ENCODE measurements at regions not wholly inside any gene's neighbourhood (a gene's known extent, or its start where the extent isn't known, plus 50 kb on each side); places are given as distances from the start of the nearest gene placed in this dataset.

DNA sequence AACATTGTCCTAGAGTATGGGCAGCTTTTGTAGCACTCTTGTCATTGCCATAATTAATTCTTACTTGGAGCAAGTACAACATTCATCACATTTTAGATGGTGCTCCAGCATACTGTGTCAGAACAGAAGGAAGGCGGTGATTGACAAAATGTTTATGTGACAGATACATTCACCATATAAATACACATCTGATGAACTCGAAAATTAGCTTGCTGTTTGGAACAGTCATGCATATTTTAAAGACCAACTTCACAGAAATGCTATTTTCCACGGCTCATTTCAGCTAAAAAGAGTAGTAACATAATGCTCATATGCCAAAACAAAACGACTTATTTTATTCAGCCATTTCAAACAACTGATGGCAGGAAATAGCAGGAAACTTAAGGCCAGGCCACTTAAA lies 302.7 kb downstream of the MRPL39 start:
- no peak overlapping the region for H3K18ac ChIP-seq (ENCODE audit: low read depth, low read length)
- no peak overlapping the region for H3K4me3 ChIP-seq (ENCODE audit: insufficient read depth, low read depth, low read length)
- H2AFZ ChIP-seq (replicated peaks; ENCODE audit: low read length, poor library complexity), result no peak overlapping the region
- H2BK20ac ChIP-seq (ENCODE audit: low read depth, low read length), result no peak overlapping the region
- no peaks in the 10 kb centered on the region for H3K27me3 ChIP-seq (ENCODE audit: control insufficient read depth, insufficient read depth, low read length)
- no CpG with 5 or more reads among the region's 4 CpGs for WGBS, 2 experiments (ENCODE audit: extremely low coverage in 2 of 2, insufficient read length in 1 of 2)
- H3K9me3 ChIP-seq (ENCODE audit: control insufficient read depth, insufficient read depth, low read length), result peaks cover 3% of the 10 kb centered on the region; the same call in 1 of the 2 replicates
- ATAC-seq (ENCODE audit: low read depth) (no peak), DNase-seq (no peak)
- H3K23ac ChIP-seq (ENCODE audit: low read depth, low read length), result no peak overlapping the region
- H3K4ac ChIP-seq (ENCODE audit: low read depth, low read length), result no peak overlapping the region
- ChIA-PET CTCF (interaction anchor here (0.7 kb wide), 2 partner anchors 21 to 202 kb away, joined by 3 read pairs; no protein-coding TSS in a partner anchor), POLR2A (ENCODE audit: unreplicated experiment) (no interaction called here)
- H3K4me1 ChIP-seq (ENCODE audit: control insufficient read depth, insufficient read depth, low read length), result no peaks in the 10 kb centered on the region; the same call in 1 of the 2 replicates
- H3K9ac ChIP-seq (ENCODE audit: low read depth, low read length), result no peak overlapping the region
- no peaks in the 10 kb centered on the region for H3K36me3 ChIP-seq (ENCODE audit: control insufficient read depth, insufficient read depth, low read length)
- no peak overlapping the region for H3K14ac ChIP-seq (replicated peaks; ENCODE audit: low read depth, low read length)
- H4K5ac ChIP-seq (ENCODE audit: low read depth, low read length), result no peak overlapping the region
- no peak for TF ChIP-seq CEBPB (IDR thresholded peaks at IDR 0.05; ENCODE audit: low read depth, low read length)
- no peak for TF ChIP-seq MXI1 (IDR thresholded peaks at IDR 0.05; ENCODE audit: borderline replicate concordance, low read depth, low read length)
- TF ChIP-seq RFX5 (IDR thresholded peaks at IDR 0.05; ENCODE audit: low read depth, low read length), result no peak
- TF ChIP-seq CHD1 (IDR thresholded peaks at IDR 0.05; ENCODE audit: low read depth, low read length), result no peak
- TF ChIP-seq FOS (IDR thresholded peaks at IDR 0.05; ENCODE audit: low read depth, low read length), result no peak
- no peak for TF ChIP-seq MAZ (IDR thresholded peaks at IDR 0.05; ENCODE audit: borderline replicate concordance, low read depth, low read length)
- TF ChIP-seq NFE2L2 (IDR thresholded peaks at IDR 0.05; ENCODE audit: low read depth, low read length), result no peak
- no peak for TF ChIP-seq POLR2A (IDR thresholded peaks at IDR 0.05; ENCODE audit: low read depth, low read length)
- TF ChIP-seq, protein P1, sequence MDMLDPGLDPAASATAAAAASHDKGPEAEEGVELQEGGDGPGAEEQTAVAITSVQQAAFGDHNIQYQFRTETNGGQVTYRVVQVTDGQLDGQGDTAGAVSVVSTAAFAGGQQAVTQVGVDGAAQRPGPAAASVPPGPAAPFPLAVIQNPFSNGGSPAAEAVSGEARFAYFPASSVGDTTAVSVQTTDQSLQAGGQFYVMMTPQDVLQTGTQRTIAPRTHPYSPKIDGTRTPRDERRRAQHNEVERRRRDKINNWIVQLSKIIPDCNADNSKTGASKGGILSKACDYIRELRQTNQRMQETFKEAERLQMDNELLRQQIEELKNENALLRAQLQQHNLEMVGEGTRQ (IDR thresholded peaks at IDR 0.05; ENCODE audit: low read depth, low read length), result no peak
- TF ChIP-seq RAD21 (IDR thresholded peaks at IDR 0.05; ENCODE audit: low read length), result no peak
- TF ChIP-seq, protein P2, sequence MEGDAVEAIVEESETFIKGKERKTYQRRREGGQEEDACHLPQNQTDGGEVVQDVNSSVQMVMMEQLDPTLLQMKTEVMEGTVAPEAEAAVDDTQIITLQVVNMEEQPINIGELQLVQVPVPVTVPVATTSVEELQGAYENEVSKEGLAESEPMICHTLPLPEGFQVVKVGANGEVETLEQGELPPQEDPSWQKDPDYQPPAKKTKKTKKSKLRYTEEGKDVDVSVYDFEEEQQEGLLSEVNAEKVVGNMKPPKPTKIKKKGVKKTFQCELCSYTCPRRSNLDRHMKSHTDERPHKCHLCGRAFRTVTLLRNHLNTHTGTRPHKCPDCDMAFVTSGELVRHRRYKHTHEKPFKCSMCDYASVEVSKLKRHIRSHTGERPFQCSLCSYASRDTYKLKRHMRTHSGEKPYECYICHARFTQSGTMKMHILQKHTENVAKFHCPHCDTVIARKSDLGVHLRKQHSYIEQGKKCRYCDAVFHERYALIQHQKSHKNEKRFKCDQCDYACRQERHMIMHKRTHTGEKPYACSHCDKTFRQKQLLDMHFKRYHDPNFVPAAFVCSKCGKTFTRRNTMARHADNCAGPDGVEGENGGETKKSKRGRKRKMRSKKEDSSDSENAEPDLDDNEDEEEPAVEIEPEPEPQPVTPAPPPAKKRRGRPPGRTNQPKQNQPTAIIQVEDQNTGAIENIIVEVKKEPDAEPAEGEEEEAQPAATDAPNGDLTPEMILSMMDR (conservative IDR thresholded peaks at IDR 0.05; ENCODE audit: low read depth, low read length), result no peak
- no peak for TF ChIP-seq BHLHE40 (IDR thresholded peaks at IDR 0.05; ENCODE audit: low read depth, low read length)
- TF ChIP-seq RCOR1 (IDR thresholded peaks at IDR 0.05; ENCODE audit: insufficient replicate concordance, low read length), result no peak
- TF ChIP-seq, protein P3, sequence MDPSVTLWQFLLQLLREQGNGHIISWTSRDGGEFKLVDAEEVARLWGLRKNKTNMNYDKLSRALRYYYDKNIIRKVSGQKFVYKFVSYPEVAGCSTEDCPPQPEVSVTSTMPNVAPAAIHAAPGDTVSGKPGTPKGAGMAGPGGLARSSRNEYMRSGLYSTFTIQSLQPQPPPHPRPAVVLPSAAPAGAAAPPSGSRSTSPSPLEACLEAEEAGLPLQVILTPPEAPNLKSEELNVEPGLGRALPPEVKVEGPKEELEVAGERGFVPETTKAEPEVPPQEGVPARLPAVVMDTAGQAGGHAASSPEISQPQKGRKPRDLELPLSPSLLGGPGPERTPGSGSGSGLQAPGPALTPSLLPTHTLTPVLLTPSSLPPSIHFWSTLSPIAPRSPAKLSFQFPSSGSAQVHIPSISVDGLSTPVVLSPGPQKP (IDR thresholded peaks at IDR 0.05; ENCODE audit: borderline replicate concordance, low read depth, low read length), result no peak
- H4K20me1 ChIP-seq (ENCODE audit: insufficient read depth, low read length), result no peaks in the 10 kb centered on the region
- H3K9me1 ChIP-seq (ENCODE audit: insufficient read depth, low read length), result no peaks in the 10 kb centered on the region
- in situ Hi-C loops (cut with MboI; ENCODE audit: low sequenced_read_pairs) (no loop called here), dilution Hi-C loops (cut with HindIII; ENCODE audit: low sequenced_read_pairs, unreplicated experiment) (no loop called here), intact Hi-C loops (cut with micrococcal nuclease) (no loop called here)
- H4K8ac ChIP-seq (ENCODE audit: low read depth in 2 of 2, low read length in 2 of 2), result no peak overlapping the region
- H4K91ac ChIP-seq (ENCODE audit: insufficient read depth, low read depth, low read length), result no peak overlapping the region
- H2AK9ac ChIP-seq (replicated peaks; ENCODE audit: low read depth, low read length, poor library complexity), result no peak overlapping the region
- no peak overlapping the region for H2BK15ac ChIP-seq (ENCODE audit: low read depth, low read length)
- no peak overlapping the region for H3K56ac ChIP-seq (ENCODE audit: extremely low read depth, insufficient read depth, low read length)
- no peak overlapping the region for H2BK120ac ChIP-seq (ENCODE audit: low read depth, low read length)
- no peak overlapping the region for H2AK5ac ChIP-seq (ENCODE audit: low read depth, low read length)
- no peak overlapping the region for H3K4me2 ChIP-seq (ENCODE audit: low read depth, low read length)
- BruUV-seq (replicated peaks), result no TSS peak
- H2BK5ac ChIP-seq (ENCODE audit: low read depth, low read length, poor library complexity, severe bottlenecking), result no peak overlapping the region
- no peak overlapping the region for H3K27ac ChIP-seq (ENCODE audit: insufficient read depth, low read length)
- H3K79me1 ChIP-seq (ENCODE audit: low read depth in 1 of 2, low read length in 2 of 2), result no peaks in the 10 kb centered on the region

Data from IMR-90 (cell line).